HUES48 (cell line): ENCODE measurements at regions not wholly inside any gene's neighbourhood (a gene's known extent, or its start where the extent isn't known, plus 50 kb on each side); places are given as distances from the start of the nearest gene placed in this dataset.

Experiments
- H3K27ac ChIP-seq: one replicate; pipeline ENCODE4 v1.7.0; 2013; ENCODE audit warnings: low read depth, low read length, inconsistent platforms
- H3K27me3 ChIP-seq: 2 replicates; pipeline ENCODE4 v1.6.1; 2013; ENCODE audit warnings: mild to moderate bottlenecking, low read length; ENCODE audit not compliant: control insufficient read depth, insufficient read depth
- H3K36me3 ChIP-seq: 2 replicates; pipeline ENCODE4 v1.6.1; 2013; ENCODE audit warnings: low read length; ENCODE audit not compliant: control insufficient read depth, insufficient read depth
- H3K4me1 ChIP-seq: 2 replicates; pipeline ENCODE4 v1.6.1; 2013; ENCODE audit warnings: mild to moderate bottlenecking, low read length; ENCODE audit not compliant: control insufficient read depth, insufficient read depth
- H3K4me3 ChIP-seq: 2 replicates; pipeline ENCODE4 v1.5.1; 2013; ENCODE audit warnings: mild to moderate bottlenecking, low read depth, low read length
- H3K9ac ChIP-seq: 2 replicates; pipeline ENCODE4 v1.6.1; 2013; ENCODE audit warnings: mild to moderate bottlenecking, low read depth, low read length, moderate library complexity
- H3K9me3 ChIP-seq: 2 replicates; pipeline ENCODE4 v1.6.1; 2013; ENCODE audit warnings: low read length; ENCODE audit not compliant: control insufficient read depth, insufficient read depth

DNA sequence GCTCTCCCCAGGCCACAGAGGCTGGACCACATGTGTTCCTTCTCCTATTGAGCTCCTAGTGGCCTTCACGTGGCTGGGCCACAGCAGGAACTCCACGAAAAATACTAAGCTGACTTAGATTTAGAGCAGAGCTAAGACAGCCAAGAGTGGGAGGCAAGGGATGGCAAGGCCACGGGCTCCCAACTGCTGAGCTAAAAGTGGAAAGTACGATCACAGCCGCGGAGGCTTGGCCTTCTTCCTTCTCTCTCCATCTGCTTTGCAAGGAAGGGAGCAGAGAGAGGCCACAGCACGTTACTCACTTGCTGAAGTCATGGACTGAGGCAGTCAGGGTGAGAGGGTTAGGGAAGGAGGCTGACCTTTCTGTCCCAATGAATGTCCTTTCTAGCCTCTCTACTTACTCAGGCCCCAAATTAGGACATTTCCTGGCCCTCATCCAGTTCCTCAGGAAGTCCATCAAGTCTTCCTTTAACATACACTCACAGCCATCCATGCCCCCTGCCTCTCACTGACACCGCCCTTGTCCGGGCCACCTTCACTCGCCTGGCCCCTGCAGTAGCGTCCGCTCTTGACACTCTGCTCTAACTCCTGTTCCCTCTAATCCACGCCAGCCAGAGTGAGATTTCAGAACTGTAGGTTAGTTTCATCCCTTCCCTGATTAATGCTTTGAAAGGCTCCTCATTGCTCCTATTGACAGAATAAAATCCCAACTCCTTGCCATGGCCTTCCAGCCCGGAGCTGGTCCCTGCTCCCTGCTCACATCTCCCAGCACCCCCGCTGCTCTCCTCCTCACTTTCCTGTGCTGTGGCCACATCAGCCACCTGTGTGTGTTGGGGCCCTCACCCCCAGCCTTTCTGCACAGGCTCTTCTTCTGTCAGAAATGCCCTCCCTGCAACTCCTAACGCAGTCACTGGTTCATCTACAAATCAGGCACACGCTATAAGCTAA lies 204.2 kb downstream of the CYP26B1 start:
- Histone ChIP-seq H3K4me1 (no peaks in the 10 kb centered on the region), H3K4me3 (no peak overlapping the region), H3K36me3 (no peaks in the 10 kb centered on the region), H3K27ac (no peak overlapping the region), H3K9ac (no peak overlapping the region), H3K9me3 (no peaks in the 10 kb centered on the region), H3K27me3 (no peaks in the 10 kb centered on the region)

GRCh38 chr2:71941726-71942525 lies 205.7 kb downstream of the CYP26B1 start:
- H3K27ac ChIP-seq: no peak overlapping the region
- no peaks in the 10 kb centered on the region for H3K36me3 ChIP-seq
- no peak overlapping the region for H3K9ac ChIP-seq
- no peaks in the 10 kb centered on the region for H3K27me3 ChIP-seq
- no peaks in the 10 kb centered on the region for H3K4me1 ChIP-seq
- H3K9me3 ChIP-seq: no peaks in the 10 kb centered on the region
- no peak overlapping the region for H3K4me3 ChIP-seq

- H3K36me3 ChIP-seq: no peaks in the 10 kb centered on the region
- H3K27me3 ChIP-seq: no peaks in the 10 kb centered on the region
- no peak overlapping the region for H3K9ac ChIP-seq
- no peak overlapping the region for H3K4me3 ChIP-seq
- H3K4me1 ChIP-seq: no peaks in the 10 kb centered on the region
- H3K27ac ChIP-seq: no peak overlapping the region
- no peaks in the 10 kb centered on the region for H3K9me3 ChIP-seq
Measured at GRCh38 chr2:71940695-71941094, 207.0 kb downstream of the CYP26B1 start.

- no peak overlapping the region for H3K4me3 ChIP-seq
- H3K27me3 ChIP-seq: no peaks in the 10 kb centered on the region
- no peak overlapping the region for H3K9ac ChIP-seq
- H3K9me3 ChIP-seq: no peaks in the 10 kb centered on the region
- no peak overlapping the region for H3K27ac ChIP-seq
- no peaks in the 10 kb centered on the region for H3K36me3 ChIP-seq
- H3K4me1 ChIP-seq: no peaks in the 10 kb centered on the region
Measured at GRCh38 chr2:71939588-71940535, 207.8 kb downstream of the CYP26B1 start.

DNA sequence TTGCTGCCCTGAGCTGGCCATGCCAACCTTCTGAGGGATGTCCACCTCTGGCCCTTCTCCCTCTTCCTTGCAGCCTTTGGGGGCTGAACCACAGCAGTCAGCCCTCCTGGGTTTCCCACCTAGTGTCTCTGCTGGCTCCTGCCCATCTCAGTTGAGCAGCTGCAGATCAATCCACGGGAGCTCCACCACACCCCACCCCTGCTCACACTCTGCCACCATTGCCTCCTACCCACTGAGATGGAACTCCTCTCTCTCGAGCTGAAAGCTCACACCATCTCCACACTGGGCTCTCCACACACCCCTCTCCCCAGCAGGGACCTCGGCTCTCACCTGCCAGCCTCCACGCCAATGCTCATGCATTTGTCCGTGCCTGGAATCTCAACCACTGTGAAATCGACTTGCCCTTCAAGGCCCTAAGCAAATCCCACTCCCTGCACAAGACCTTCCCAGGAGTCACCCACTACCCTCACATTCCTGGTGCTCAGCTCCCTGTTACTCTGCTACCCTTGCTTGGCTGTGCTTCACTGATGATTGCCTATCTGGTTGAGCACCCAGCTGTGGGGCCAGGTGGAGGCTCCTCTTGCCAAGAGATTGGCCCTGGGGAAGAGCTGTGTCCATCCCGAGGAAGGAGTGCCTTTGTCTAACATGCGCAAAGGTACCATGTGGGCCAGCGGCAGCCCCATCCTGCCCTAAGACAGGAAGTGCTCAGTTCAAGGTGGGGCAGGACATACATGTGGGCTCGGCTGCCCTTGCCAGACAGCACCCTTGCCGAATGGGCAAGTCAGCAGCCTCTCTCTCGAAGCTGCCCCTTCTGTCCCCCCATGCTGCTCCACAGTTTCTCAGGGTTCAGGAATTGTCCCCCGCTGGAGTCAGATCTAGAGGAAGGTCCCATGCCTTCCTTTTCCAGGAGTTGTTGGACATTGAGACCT lies 208.7 kb downstream of the CYP26B1 start:
- H3K9ac ChIP-seq: no peak overlapping the region
- no peaks in the 10 kb centered on the region for H3K27me3 ChIP-seq
- H3K4me3 ChIP-seq: no peak overlapping the region
- no peaks in the 10 kb centered on the region for H3K4me1 ChIP-seq
- H3K27ac ChIP-seq: no peak overlapping the region
- H3K9me3 ChIP-seq: no peaks in the 10 kb centered on the region
- no peaks in the 10 kb centered on the region for H3K36me3 ChIP-seq

DNA sequence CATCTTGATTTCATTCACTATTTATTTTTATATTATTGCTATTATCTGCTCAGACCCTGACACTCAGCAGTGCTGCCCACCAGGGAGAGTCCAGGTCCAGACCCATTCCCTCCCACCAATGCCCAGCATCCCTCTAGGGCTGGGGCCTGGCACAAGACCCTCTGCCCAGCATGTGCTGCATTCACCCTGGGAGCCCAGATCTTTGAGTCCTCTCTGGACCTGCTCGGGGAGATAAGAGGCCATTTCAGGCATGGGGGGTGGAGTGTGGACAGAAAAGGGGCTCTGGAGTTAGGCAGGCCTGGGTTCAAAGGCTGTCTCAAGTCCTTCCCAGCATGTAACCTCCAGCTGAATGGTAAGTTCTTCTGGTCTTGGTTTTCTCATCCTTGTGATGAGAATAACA lies 209.6 kb downstream of the CYP26B1 start:
- no peak overlapping the region for H3K27ac ChIP-seq
- no peaks in the 10 kb centered on the region for H3K9me3 ChIP-seq
- H3K27me3 ChIP-seq: no peaks in the 10 kb centered on the region
- H3K4me1 ChIP-seq: no peaks in the 10 kb centered on the region
- no peak overlapping the region for H3K4me3 ChIP-seq
- H3K36me3 ChIP-seq: no peaks in the 10 kb centered on the region
- no peak overlapping the region for H3K9ac ChIP-seq

- no peak overlapping the region for H3K9ac ChIP-seq
- no peaks in the 10 kb centered on the region for H3K27me3 ChIP-seq
- H3K27ac ChIP-seq: no peak overlapping the region
- H3K4me3 ChIP-seq: no peak overlapping the region
- no peaks in the 10 kb centered on the region for H3K4me1 ChIP-seq
- no peaks in the 10 kb centered on the region for H3K9me3 ChIP-seq
- no peaks in the 10 kb centered on the region for H3K36me3 ChIP-seq
Measured at GRCh38 chr2:71937396-71937795, 210.3 kb downstream of the CYP26B1 start.

- Histone ChIP-seq H3K27ac (no peak overlapping the region), H3K9me3 (no peaks in the 10 kb centered on the region), H3K4me3 (no peak overlapping the region)
Measured at GRCh38 chr2:71936076-71937030, 211.3 kb downstream of the CYP26B1 start.

GRCh38 chr2:71935262-71935848 lies 212.3 kb downstream of the CYP26B1 start:
- no peak overlapping the region for H3K9ac ChIP-seq
- no peak overlapping the region for H3K27ac ChIP-seq
- no peaks in the 10 kb centered on the region for H3K36me3 ChIP-seq
- no peaks in the 10 kb centered on the region for H3K4me1 ChIP-seq
- H3K4me3 ChIP-seq: no peak overlapping the region
- H3K9me3 ChIP-seq: no peaks in the 10 kb centered on the region
- no peaks in the 10 kb centered on the region for H3K27me3 ChIP-seq

More at GRCh38 chr2:71936076-71937030, 211.3 kb downstream of the CYP26B1 start:
- no peaks in the 10 kb centered on the region for H3K36me3 ChIP-seq
- no peak overlapping the region for H3K9ac ChIP-seq
- no peaks in the 10 kb centered on the region for H3K27me3 ChIP-seq
- no peaks in the 10 kb centered on the region for H3K4me1 ChIP-seq
